IPS DF 4.7 (cell line): ENCODE measurements at regions not wholly inside any gene's neighbourhood (a gene's known extent, or its start where the extent isn't known, plus 50 kb on each side); places are given as distances from the start of the nearest gene placed in this dataset.

ENCODE experiments used
- DNase-seq: peaks from one replicate; pipeline ENCODE4 v3.0.0-alpha.2; 2013; ENCODE audit warnings: low spot score; ENCODE audit errors: extremely low read depth

- no peak for DNase-seq
Observed at GRCh38 chr2:128399690-128400291, 81.1 kb upstream of the HS6ST1 start.

- no peak for DNase-seq
Observed at GRCh38 chr2:128401680-128402079, 83.0 kb upstream of the HS6ST1 start.

GRCh38 chr2:128402911-128403670 lies 84.4 kb upstream of the HS6ST1 start:
- no peak for DNase-seq

- DNase-seq = no peak
Observed at GRCh38 chr2:128403814-128404708, 85.4 kb upstream of the HS6ST1 start.

- no peak for DNase-seq
Observed at GRCh38 chr2:128404709-128405466, 86.2 kb upstream of the HS6ST1 start.

- DNase-seq = no peak
Observed at GRCh38 chr2:128405467-128405900, 86.8 kb upstream of the HS6ST1 start.

GRCh38 chr2:128405981-128406613 lies 87.4 kb upstream of the HS6ST1 start:
- no peak for DNase-seq

GRCh38 chr2:128406736-128407554 lies 88.3 kb upstream of the HS6ST1 start:
- no peak for DNase-seq

- DNase-seq = no peak
Observed at GRCh38 chr2:128408349-128409305, 90.0 kb upstream of the HS6ST1 start.

- DNase-seq = no peak
Observed at GRCh38 chr2:128409326-128410034, 90.8 kb upstream of the HS6ST1 start.

- no peak for DNase-seq
Observed at GRCh38 chr2:128410035-128410757, 91.5 kb upstream of the HS6ST1 start.

GRCh38 chr2:128410758-128411215 lies 92.1 kb upstream of the HS6ST1 start:
- DNase-seq = no peak

- DNase-seq = no peak
Observed at GRCh38 chr2:128411431-128411830, 92.8 kb upstream of the HS6ST1 start.

GRCh38 chr2:128412181-128412871 lies 93.7 kb upstream of the HS6ST1 start:
- DNase-seq = no peak

- no peak for DNase-seq
Observed at GRCh38 chr2:128413014-128413717, 94.5 kb upstream of the HS6ST1 start.

GRCh38 chr2:128413718-128414341 lies 95.2 kb upstream of the HS6ST1 start:
- DNase-seq = no peak
